ENCODE measurements at regions not wholly inside any gene's neighbourhood (a gene's known extent, or its start where the extent isn't known, plus 50 kb on each side); places are given as distances from the start of the nearest gene placed in this dataset.

GRCh38 chr16:13519871-13520270 is 400.1 kb upstream of the ERCC4 start:
- no peak overlapping the region for H3K9ac ChIP-seq (ENCODE audit: low read depth in 2 of 2, low read length in 2 of 2)
- TF ChIP-seq, protein P1, sequence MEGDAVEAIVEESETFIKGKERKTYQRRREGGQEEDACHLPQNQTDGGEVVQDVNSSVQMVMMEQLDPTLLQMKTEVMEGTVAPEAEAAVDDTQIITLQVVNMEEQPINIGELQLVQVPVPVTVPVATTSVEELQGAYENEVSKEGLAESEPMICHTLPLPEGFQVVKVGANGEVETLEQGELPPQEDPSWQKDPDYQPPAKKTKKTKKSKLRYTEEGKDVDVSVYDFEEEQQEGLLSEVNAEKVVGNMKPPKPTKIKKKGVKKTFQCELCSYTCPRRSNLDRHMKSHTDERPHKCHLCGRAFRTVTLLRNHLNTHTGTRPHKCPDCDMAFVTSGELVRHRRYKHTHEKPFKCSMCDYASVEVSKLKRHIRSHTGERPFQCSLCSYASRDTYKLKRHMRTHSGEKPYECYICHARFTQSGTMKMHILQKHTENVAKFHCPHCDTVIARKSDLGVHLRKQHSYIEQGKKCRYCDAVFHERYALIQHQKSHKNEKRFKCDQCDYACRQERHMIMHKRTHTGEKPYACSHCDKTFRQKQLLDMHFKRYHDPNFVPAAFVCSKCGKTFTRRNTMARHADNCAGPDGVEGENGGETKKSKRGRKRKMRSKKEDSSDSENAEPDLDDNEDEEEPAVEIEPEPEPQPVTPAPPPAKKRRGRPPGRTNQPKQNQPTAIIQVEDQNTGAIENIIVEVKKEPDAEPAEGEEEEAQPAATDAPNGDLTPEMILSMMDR (IDR thresholded peaks at IDR 0.05), result no peak
- H3K4me1 ChIP-seq, result no peaks in the 10 kb centered on the region
- H3K27ac ChIP-seq, result no peak overlapping the region
- no peaks in the 10 kb centered on the region for H3K27me3 ChIP-seq
- no peaks in the 10 kb centered on the region for H3K36me3 ChIP-seq
- DNase-seq, result no peak
- no peak overlapping the region for H3K4me3 ChIP-seq
- no peaks in the 10 kb centered on the region for H3K9me3 ChIP-seq
- intact Hi-C loops (cut with DNase I), result no loop called here

GRCh38 chr16:13521356-13521755 is 398.6 kb upstream of the ERCC4 start:
- intact Hi-C loops (cut with DNase I), result no loop called here
- H3K9me3 ChIP-seq, result no peaks in the 10 kb centered on the region

DNA sequence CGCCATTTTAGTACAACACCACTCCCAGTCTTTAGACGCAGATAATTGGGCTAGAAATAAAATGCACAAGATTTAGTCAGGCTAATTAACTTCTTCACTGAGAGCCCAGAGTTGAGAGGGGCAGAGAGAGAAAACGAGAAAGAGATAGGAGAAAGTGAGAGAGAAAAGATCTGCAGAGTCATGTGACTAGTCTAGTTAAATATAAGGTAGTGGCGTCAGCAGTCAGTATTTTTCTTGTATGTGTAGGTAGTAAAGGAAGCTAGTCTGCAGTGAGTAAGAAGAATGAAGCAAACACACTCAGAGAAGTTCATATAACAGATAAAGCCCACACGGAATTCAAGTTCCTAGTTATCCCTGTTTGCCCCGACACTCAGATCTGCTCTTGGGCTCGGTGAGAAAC is 392.6 kb upstream of the ERCC4 start:
- Histone ChIP-seq H3K9me3 (no peaks in the 10 kb centered on the region), H3K27ac (no peak overlapping the region), H3K9ac (ENCODE audit: low read depth in 2 of 2, low read length in 2 of 2) (no peak overlapping the region), H3K27me3 (no peaks in the 10 kb centered on the region), H3K36me3 (no peaks in the 10 kb centered on the region), H3K4me1 (no peaks in the 10 kb centered on the region), H3K4me3 (no peak overlapping the region)
- DNase-seq, result no peak
- intact Hi-C loops (cut with DNase I), result no loop called here
- TF ChIP-seq, protein P1 (IDR thresholded peaks at IDR 0.05), result no peak

More at GRCh38 chr16:13521356-13521755, 398.6 kb upstream of the ERCC4 start:
- TF ChIP-seq, protein P1 (IDR thresholded peaks at IDR 0.05), result no peak
- Histone ChIP-seq H3K4me1 (no peaks in the 10 kb centered on the region), H3K27me3 (no peaks in the 10 kb centered on the region), H3K4me3 (no peak overlapping the region), H3K36me3 (no peaks in the 10 kb centered on the region), H3K27ac (no peak overlapping the region), H3K9ac (ENCODE audit: low read depth in 2 of 2, low read length in 2 of 2) (no peak overlapping the region)
- no peak for DNase-seq

GRCh38 chr16:13528691-13529090 is 391.3 kb upstream of the ERCC4 start:
- TF ChIP-seq, protein P1 (IDR thresholded peaks at IDR 0.05), result no peak
- no peak overlapping the region for H3K27ac ChIP-seq
- intact Hi-C loops (cut with DNase I), result no loop called here
- no peak overlapping the region for H3K9ac ChIP-seq (ENCODE audit: low read depth in 2 of 2, low read length in 2 of 2)
- no peaks in the 10 kb centered on the region for H3K9me3 ChIP-seq
- no peak overlapping the region for H3K4me3 ChIP-seq
- no peaks in the 10 kb centered on the region for H3K4me1 ChIP-seq
- no peak for DNase-seq
- H3K27me3 ChIP-seq, result no peaks in the 10 kb centered on the region
- H3K36me3 ChIP-seq, result no peaks in the 10 kb centered on the region

DNA sequence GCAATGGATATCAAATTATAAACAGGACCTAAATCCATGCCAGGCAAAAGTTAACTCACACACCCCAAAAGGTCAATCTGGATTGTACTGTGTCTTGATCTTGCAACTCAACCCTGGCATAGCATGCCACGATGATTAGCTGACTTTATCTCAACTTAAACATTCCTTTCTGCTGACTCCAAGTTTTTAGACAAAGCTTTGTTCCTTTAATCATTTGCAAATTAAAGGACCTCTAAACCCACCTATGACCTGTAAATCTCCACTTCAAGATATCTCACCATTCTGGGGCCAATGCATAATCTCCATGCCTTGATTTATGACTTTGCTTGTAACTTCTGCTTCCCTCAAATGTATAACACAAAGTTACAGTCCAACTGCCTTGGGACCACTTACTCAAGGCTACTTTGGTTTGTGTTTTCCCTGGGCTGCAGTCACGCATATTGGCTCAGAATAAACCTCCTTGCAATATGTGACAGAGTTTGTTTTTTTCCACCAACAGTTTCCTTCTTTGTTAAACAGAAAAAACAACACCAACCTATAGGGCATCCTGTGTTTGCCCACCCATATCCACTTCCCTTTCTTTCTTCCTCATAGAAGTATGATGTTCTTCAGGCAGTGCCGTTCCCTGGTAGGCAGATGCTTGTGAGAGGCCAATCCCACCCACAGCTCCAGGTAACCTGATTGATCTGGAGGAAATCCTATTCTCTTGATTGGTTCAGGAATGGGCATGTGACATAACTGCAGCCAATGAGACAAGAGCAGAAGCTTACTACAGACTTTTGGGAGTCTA is 390.6 kb upstream of the ERCC4 start:
- Histone ChIP-seq H3K4me1 (no peaks in the 10 kb centered on the region), H3K9me3 (no peaks in the 10 kb centered on the region), H3K36me3 (no peaks in the 10 kb centered on the region), H3K9ac (ENCODE audit: low read depth in 2 of 2, low read length in 2 of 2) (no peak overlapping the region), H3K4me3 (no peak overlapping the region), H3K27me3 (no peaks in the 10 kb centered on the region), H3K27ac (no peak overlapping the region)
- TF ChIP-seq, protein P1 (IDR thresholded peaks at IDR 0.05), result no peak
- DNase-seq, result no peak
- intact Hi-C loops (cut with DNase I), result no loop called here
